ENCODE measurements at regions not wholly inside any gene's neighbourhood (a gene's known extent, or its start where the extent isn't known, plus 50 kb on each side); places are given as distances from the start of the nearest gene placed in this dataset.
A peak's percentile ranks its signal among the peaks of the same experiment; 100 is the strongest.

- Mint-ChIP-seq H3K4me3 (no peak overlapping the region), H3K27me3 (no peaks in the 10 kb centered on the region), H3K27ac (no peak overlapping the region), H3K9me3 (ENCODE audit: insufficient read depth) (no peaks in the 10 kb centered on the region), H3K4me1 (peaks cover 6% of the 10 kb centered on the region)
- TF ChIP-seq EZH2 (IDR thresholded peaks at IDR 0.05; ENCODE audit: borderline replicate concordance, insufficient read depth, low read depth, low read length, poor library complexity, severe bottlenecking) (no peak), CTCF (IDR thresholded peaks at IDR 0.05) (no peak)
- CTCF ChIA-PET, result no interaction called here
- H3K9me3 ChIP-seq (ENCODE audit: control extremely low read depth in 1 of 3, control insufficient read depth in 2 of 3, insufficient read depth in 1 of 3, low read length in 2 of 3), result no peaks in the 10 kb centered on the region
- H3K9ac ChIP-seq (ENCODE audit: low read length), result no peak overlapping the region
- intact Hi-C loops (cut with micrococcal nuclease), result no loop called here
- no peak for ATAC-seq (ENCODE audit: low read depth)
- POLR2A ChIA-PET, result no interaction called here
- H3K4me3 ChIP-seq (ENCODE audit: control extremely low read depth in 1 of 5, extremely low read depth in 1 of 5, insufficient read depth in 1 of 5, low read depth in 2 of 5, low read length in 4 of 5), result no peak overlapping the region
- no peak overlapping the region for H3K27ac ChIP-seq (ENCODE audit: low read length in 2 of 2)
- no peaks in the 10 kb centered on the region for H3K36me3 ChIP-seq (replicated peaks in 1 of 2; ENCODE audit: control extremely low read depth in 1 of 2, control insufficient read depth in 1 of 2, extremely low read depth in 1 of 2, insufficient read depth in 2 of 2, low read length in 1 of 2)
- no peak overlapping the region for H3K4me2 ChIP-seq (replicated peaks; ENCODE audit: low read depth, low read length, poor library complexity, severe bottlenecking)
- no peak overlapping the region for H2AFZ ChIP-seq (ENCODE audit: insufficient read depth, low read depth, low read length, poor library complexity, severe bottlenecking)
- no peak for DNase-seq
- H3K4me1 ChIP-seq (ENCODE audit: control insufficient read depth in 2 of 2, insufficient read depth in 2 of 2, low read length in 2 of 2), result peaks cover 0 to 4% of the 10 kb centered on the region in 2 donors
- H4K20me1 ChIP-seq (ENCODE audit: control insufficient read depth, insufficient read depth, low read length, poor library complexity, severe bottlenecking), result no peaks in the 10 kb centered on the region
- no peaks in the 10 kb centered on the region for H3K79me2 ChIP-seq (ENCODE audit: control insufficient read depth, insufficient read depth, low read length)
- H3K27me3 ChIP-seq (replicated peaks in 1 of 4; ENCODE audit: control extremely low read depth in 1 of 4, control insufficient read depth in 3 of 4, insufficient read depth in 4 of 4, low read length in 3 of 4), result no peaks in the 10 kb centered on the region
These were observed 139.8 kb upstream of the HS3ST1 start for GRCh38 chr4:11568511-11568910.

- CTCF ChIA-PET, result no interaction called here
These were observed 137.8 kb upstream of the HS3ST1 start for GRCh38 chr4:11566444-11567022.

More at GRCh38 chr4:11566444-11567022, 137.8 kb upstream of the HS3ST1 start:
- no peak overlapping the region for H2AFZ ChIP-seq (ENCODE audit: insufficient read depth, low read depth, low read length, poor library complexity, severe bottlenecking)
- H3K36me3 ChIP-seq (replicated peaks in 1 of 2; ENCODE audit: control extremely low read depth in 1 of 2, control insufficient read depth in 1 of 2, extremely low read depth in 1 of 2, insufficient read depth in 2 of 2, low read length in 1 of 2), result no peaks in the 10 kb centered on the region
- DNase-seq, result peak; percentile 7
- H3K4me1 ChIP-seq (ENCODE audit: control insufficient read depth in 2 of 2, insufficient read depth in 2 of 2, low read length in 2 of 2), result peaks cover 0 to 4% of the 10 kb centered on the region in 2 donors
- no peak for ATAC-seq (ENCODE audit: low read depth)
- H3K27ac ChIP-seq (ENCODE audit: low read length in 2 of 2), result no peak overlapping the region
- Mint-ChIP-seq H3K27me3 (no peaks in the 10 kb centered on the region), H3K4me1 (peaks cover 6% of the 10 kb centered on the region), H3K4me3 (no peak overlapping the region), H3K27ac (no peak overlapping the region), H3K9me3 (ENCODE audit: insufficient read depth) (no peaks in the 10 kb centered on the region)
- H3K9me3 ChIP-seq (ENCODE audit: control extremely low read depth in 1 of 3, control insufficient read depth in 2 of 3, insufficient read depth in 1 of 3, low read length in 2 of 3), result no peaks in the 10 kb centered on the region
- no peaks in the 10 kb centered on the region for H3K27me3 ChIP-seq (replicated peaks in 1 of 4; ENCODE audit: control extremely low read depth in 1 of 4, control insufficient read depth in 3 of 4, insufficient read depth in 4 of 4, low read length in 3 of 4)
- no peak overlapping the region for H3K4me2 ChIP-seq (replicated peaks; ENCODE audit: low read depth, low read length, poor library complexity, severe bottlenecking)
- POLR2A ChIA-PET, result no interaction called here
- WGBS (ENCODE audit: insufficient coverage), result 63% methylated on average over 1 of the region's 2 CpGs
- no peak for TF ChIP-seq CTCF (IDR thresholded peaks at IDR 0.05)
- TF ChIP-seq EZH2 (IDR thresholded peaks at IDR 0.05; ENCODE audit: borderline replicate concordance, insufficient read depth, low read depth, low read length, poor library complexity, severe bottlenecking), result no peak
- intact Hi-C loops (cut with micrococcal nuclease), result no loop called here
- no peaks in the 10 kb centered on the region for H3K79me2 ChIP-seq (ENCODE audit: control insufficient read depth, insufficient read depth, low read length)
- H3K9ac ChIP-seq (ENCODE audit: low read length), result no peak overlapping the region
- H4K20me1 ChIP-seq (ENCODE audit: control insufficient read depth, insufficient read depth, low read length, poor library complexity, severe bottlenecking), result no peaks in the 10 kb centered on the region
- no peak overlapping the region for H3K4me3 ChIP-seq (ENCODE audit: control extremely low read depth in 1 of 5, extremely low read depth in 1 of 5, insufficient read depth in 1 of 5, low read depth in 2 of 5, low read length in 4 of 5)

Data from B cell (primary cell).